Astrocyte (in vitro differentiated cells and primary cell): ENCODE measurements at regions not wholly inside any gene's neighbourhood (a gene's known extent, or its start where the extent isn't known, plus 50 kb on each side); places are given as distances from the start of the nearest gene placed in this dataset.

ENCODE experiments used
- DNase-seq: peaks from one replicate; pipeline ENCODE4 v3.0.0-alpha.2; 2010; ENCODE audit warnings: low read depth
- FAIRE-seq: peaks from 2 replicates; lab custom pipeline; 2011; peaks lifted over from hg19 to GRCh38; lab: Jason Lieb, UNC
- H2AFZ ChIP-seq: 2 replicates; pipeline ENCODE4 v1.6.0; 2012; ENCODE audit warnings: low read depth, low read length, inconsistent platforms
- H3K27ac ChIP-seq: 2 replicates; pipeline ENCODE4 v1.5.1; 2011; ENCODE audit warnings: low read depth, low read length, inconsistent platforms
- H3K27me3 ChIP-seq: 2 replicates; pipeline ENCODE4 v1.6.0; 2011; ENCODE audit warnings: low read length, inconsistent platforms; ENCODE audit not compliant: insufficient read depth
- H3K36me3 ChIP-seq: 2 replicates; pipeline ENCODE4 v1.5.1; 2011; ENCODE audit warnings: low read length, inconsistent platforms; ENCODE audit not compliant: insufficient read depth
- H3K4me1 ChIP-seq: 2 replicates; pipeline ENCODE4 v1.5.1; 2011; ENCODE audit warnings: low read length, inconsistent platforms; ENCODE audit not compliant: insufficient read depth
- H3K4me2 ChIP-seq: 2 replicates; pipeline ENCODE4 v1.6.0; 2012; ENCODE audit warnings: low read length, inconsistent platforms
- H3K4me3 ChIP-seq: 2 replicates; pipeline ENCODE4 v1.5.1; 2011; ENCODE audit warnings: low read depth, mild to moderate bottlenecking, low read length, inconsistent platforms; ENCODE audit not compliant: insufficient read depth
- H3K79me2 ChIP-seq: 2 replicates; pipeline ENCODE4 v1.6.0; 2012; ENCODE audit warnings: mild to moderate bottlenecking, low read length, inconsistent platforms; ENCODE audit not compliant: insufficient read depth
- H3K9ac ChIP-seq: 2 replicates; pipeline ENCODE4 v1.6.0; 2012; ENCODE audit warnings: mild to moderate bottlenecking, low read length, inconsistent platforms
- H3K9me3 ChIP-seq: 2 replicates; pipeline ENCODE4 v1.5.1; 2012; ENCODE audit warnings: low read depth, mild to moderate bottlenecking, low read length, inconsistent platforms; ENCODE audit not compliant: insufficient read depth
- H4K20me1 ChIP-seq: 2 replicates; pipeline ENCODE4 v1.6.0; 2012; ENCODE audit warnings: low read length, inconsistent platforms; ENCODE audit not compliant: insufficient read depth
- H3K27ac Mint-ChIP-seq: one replicate; pipeline ENCODE4 v1.8.0; 2021; ENCODE audit warnings: mild to moderate bottlenecking, mixed read lengths; ENCODE audit not compliant: unreplicated experiment
- H3K27me3 Mint-ChIP-seq: one replicate; pipeline ENCODE4 v1.8.0; 2021; ENCODE audit warnings: low read depth, mixed read lengths; ENCODE audit not compliant: unreplicated experiment
- H3K36me3 Mint-ChIP-seq: one replicate; pipeline ENCODE4 v1.8.0; 2021; ENCODE audit warnings: low read depth, mixed read lengths; ENCODE audit not compliant: unreplicated experiment
- H3K4me1 Mint-ChIP-seq: one replicate; pipeline ENCODE4 v1.8.0; 2021; ENCODE audit warnings: low read depth, mixed read lengths; ENCODE audit not compliant: unreplicated experiment
- H3K4me3 Mint-ChIP-seq: one replicate; pipeline ENCODE4 v1.8.0; 2021; ENCODE audit warnings: mild to moderate bottlenecking, moderate library complexity, mixed read lengths; ENCODE audit not compliant: unreplicated experiment
- H3K9me3 Mint-ChIP-seq: one replicate; pipeline ENCODE4 v1.8.0; 2021; ENCODE audit warnings: mild to moderate bottlenecking, mixed read lengths; ENCODE audit not compliant: unreplicated experiment
- EZH2 ChIP-seq: IDR thresholded peaks from 2 replicates; pipeline ENCODE4 v1.6.1; 2012; ENCODE audit warnings: mild to moderate bottlenecking, low read length, inconsistent platforms; ENCODE audit not compliant: insufficient read depth
- TF ChIP-seq, protein P1 (sequence below): IDR thresholded peaks from 2 replicates; pipeline ENCODE4 v1.5.1; 2011; ENCODE audit warnings: low read depth, mild to moderate bottlenecking, inconsistent platforms, low read length, moderate library complexity; ENCODE audit not compliant: insufficient read depth

DNA sequence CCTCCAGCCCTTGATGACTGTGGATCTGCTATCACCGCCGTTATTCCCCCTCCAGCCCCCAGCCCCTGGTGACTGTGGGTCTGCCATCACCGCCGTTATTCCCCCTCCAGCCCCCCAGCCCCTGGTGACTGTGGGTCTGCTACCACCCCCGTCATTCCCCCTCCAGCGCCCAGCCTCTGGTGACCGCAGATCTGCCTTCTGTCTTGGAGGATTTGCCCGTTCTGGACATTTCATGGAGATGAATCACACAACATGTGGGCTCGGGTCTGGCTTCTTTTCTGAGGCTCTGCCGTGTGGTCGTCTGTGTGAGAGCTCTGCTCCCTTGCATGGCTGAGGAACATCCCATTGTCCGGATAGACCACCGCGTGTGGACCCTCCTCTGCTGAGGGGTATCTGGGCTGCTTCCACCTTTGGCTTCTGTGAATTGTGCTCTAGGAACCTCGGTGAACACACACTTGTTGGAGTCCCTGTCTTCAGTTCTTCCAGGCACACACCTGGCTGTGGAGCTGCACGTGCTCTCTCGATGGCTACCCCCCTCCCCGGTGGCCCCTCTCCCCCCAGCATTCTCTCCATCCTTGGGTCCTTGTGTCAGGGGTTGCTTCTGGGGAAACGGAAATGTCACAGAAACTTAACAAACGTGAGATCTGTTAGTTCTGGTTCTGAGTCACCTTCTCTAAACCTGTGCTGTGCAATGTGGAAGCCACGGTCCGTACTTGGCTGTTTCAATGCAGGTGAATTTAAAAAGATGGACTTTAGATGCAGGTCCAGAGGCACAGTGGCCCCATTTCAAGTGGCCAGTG lies 105.3 kb upstream of the COL5A1 start:
- H3K36me3 ChIP-seq = no peaks in the 10 kb centered on the region
- DNase-seq = peak; percentile 93
- no peaks in the 10 kb centered on the region for H3K79me2 ChIP-seq
- H3K4me3 ChIP-seq = no peak overlapping the region
- Mint-ChIP-seq H3K4me3 (peak overlapping the region; percentile 42), H3K4me1 (peaks cover 36% of the 10 kb centered on the region), H3K9me3 (peaks cover 2% of the 10 kb centered on the region), H3K27ac (peak overlapping the region; percentile 96), H3K27me3 (no peaks in the 10 kb centered on the region), H3K36me3 (peaks cover 2% of the 10 kb centered on the region)
- peak overlapping the region; percentile 69 for H3K9ac ChIP-seq
- H3K27ac ChIP-seq = peak overlapping the region; percentile 73
- no peaks in the 10 kb centered on the region for H3K27me3 ChIP-seq
- no peaks in the 10 kb centered on the region for H3K9me3 ChIP-seq
- peaks cover 39% of the 10 kb centered on the region for H3K4me1 ChIP-seq
- TF ChIP-seq, protein P1, sequence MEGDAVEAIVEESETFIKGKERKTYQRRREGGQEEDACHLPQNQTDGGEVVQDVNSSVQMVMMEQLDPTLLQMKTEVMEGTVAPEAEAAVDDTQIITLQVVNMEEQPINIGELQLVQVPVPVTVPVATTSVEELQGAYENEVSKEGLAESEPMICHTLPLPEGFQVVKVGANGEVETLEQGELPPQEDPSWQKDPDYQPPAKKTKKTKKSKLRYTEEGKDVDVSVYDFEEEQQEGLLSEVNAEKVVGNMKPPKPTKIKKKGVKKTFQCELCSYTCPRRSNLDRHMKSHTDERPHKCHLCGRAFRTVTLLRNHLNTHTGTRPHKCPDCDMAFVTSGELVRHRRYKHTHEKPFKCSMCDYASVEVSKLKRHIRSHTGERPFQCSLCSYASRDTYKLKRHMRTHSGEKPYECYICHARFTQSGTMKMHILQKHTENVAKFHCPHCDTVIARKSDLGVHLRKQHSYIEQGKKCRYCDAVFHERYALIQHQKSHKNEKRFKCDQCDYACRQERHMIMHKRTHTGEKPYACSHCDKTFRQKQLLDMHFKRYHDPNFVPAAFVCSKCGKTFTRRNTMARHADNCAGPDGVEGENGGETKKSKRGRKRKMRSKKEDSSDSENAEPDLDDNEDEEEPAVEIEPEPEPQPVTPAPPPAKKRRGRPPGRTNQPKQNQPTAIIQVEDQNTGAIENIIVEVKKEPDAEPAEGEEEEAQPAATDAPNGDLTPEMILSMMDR = no peak
- no peak for TF ChIP-seq EZH2
- peak overlapping the region; percentile 28 for H2AFZ ChIP-seq
- peak overlapping the region; percentile 80 for H3K4me2 ChIP-seq
- peak; percentile 60 for FAIRE-seq
- no peaks in the 10 kb centered on the region for H4K20me1 ChIP-seq

DNA sequence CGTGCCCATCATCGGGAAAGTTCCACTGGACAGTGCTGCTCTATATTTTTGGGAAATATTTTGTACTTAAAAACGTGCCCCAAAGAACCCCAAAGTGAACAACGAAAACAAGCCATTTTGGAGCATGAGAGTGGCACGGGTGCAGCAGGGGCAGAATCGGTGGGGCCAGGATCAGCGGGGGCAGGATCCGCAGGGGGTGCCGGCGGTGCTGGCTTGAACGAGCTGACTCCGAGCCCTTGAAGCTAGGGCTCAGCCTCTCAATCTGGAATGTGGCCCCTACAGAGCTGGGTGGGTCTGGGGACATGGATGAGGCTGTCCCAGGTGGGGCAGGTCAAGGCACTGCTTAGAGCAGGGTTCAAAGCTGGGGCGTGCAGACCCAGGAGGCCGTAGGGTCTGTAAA lies 104.7 kb upstream of the COL5A1 start:
- H3K9me3 Mint-ChIP-seq = peaks cover 5% of the 10 kb centered on the region
- peak overlapping the region; percentile 80 for H3K4me2 ChIP-seq

More for the DNA sequence above, 104.7 kb upstream of the COL5A1 start:
- Histone ChIP-seq H3K4me1 (peaks cover 39% of the 10 kb centered on the region), H3K36me3 (no peaks in the 10 kb centered on the region), H3K27ac (no peak overlapping the region), H3K79me2 (no peaks in the 10 kb centered on the region), H3K27me3 (no peaks in the 10 kb centered on the region), H3K9ac (peak overlapping the region; percentile 69), H3K9me3 (no peaks in the 10 kb centered on the region), H2AFZ (no peak overlapping the region), H4K20me1 (no peaks in the 10 kb centered on the region), H3K4me3 (no peak overlapping the region)
- TF ChIP-seq, protein P1 = no peak
- TF ChIP-seq EZH2 = no peak
- DNase-seq (no peak), FAIRE-seq (no peak)
- H3K4me1 Mint-ChIP-seq = peaks cover 32% of the 10 kb centered on the region
- peaks cover under 1% of the 10 kb centered on the region for H3K36me3 Mint-ChIP-seq
- H3K4me3 Mint-ChIP-seq = peak overlapping the region; percentile 42
- H3K27me3 Mint-ChIP-seq = no peaks in the 10 kb centered on the region
- peak overlapping the region; percentile 96 for H3K27ac Mint-ChIP-seq
